Right ventricle myocardium superior (tissue), 1 donor: ENCODE measurements at regions not wholly inside any gene's neighbourhood (a gene's known extent, or its start where the extent isn't known, plus 50 kb on each side); places are given as distances from the start of the nearest gene placed in this dataset.
"Not testable (repeated sequence)": the region's sequence is repeated elsewhere in the genome, so short reads cannot be mapped to it uniquely, and the experiment has no call there.

ENCODE experiments used
- ATAC-seq: fragments of 200-7000 bp; cut with Tn5 transposase; one replicate; pipeline ENCODE4 v1.9.1; 2020; ENCODE audit warnings: mild to moderate bottlenecking; ENCODE audit not compliant: poor library complexity
- DNase-seq: peaks from one replicate; pipeline ENCODE4 v3.0.0-alpha.2; 2020
- intact Hi-C: fragments of 100-400 bp; cut with DNase I; formaldehyde crosslinking; loops from one replicate; pipeline ENCODE4 v1.11.2; 2022
- donor health status: DM: no; HTN: yes; CAD: no; lungs with severe emphysema.

GRCh38 chr2:4192119-4192518 lies 488.7 kb downstream of the DCDC2C start:
- DNase-seq: no peak
- intact Hi-C loops: no loop called here
- ATAC-seq: no peak

GRCh38 chr2:4214444-4215205 lies 511.2 kb downstream of the DCDC2C start:
- ATAC-seq (no peak), DNase-seq (no peak)
- intact Hi-C loops: no loop called here

- intact Hi-C loops: no loop called here
- no peak for DNase-seq
- no peak for ATAC-seq
Observed at GRCh38 chr2:4217737-4218136, 514.4 kb downstream of the DCDC2C start.

- intact Hi-C loops: no loop called here
- no peak for DNase-seq
- no peak for ATAC-seq
Observed at GRCh38 chr2:4219101-4219500, 515.7 kb downstream of the DCDC2C start.

- intact Hi-C loops: no loop called here
- DNase-seq (no peak), ATAC-seq (no peak)
Observed at GRCh38 chr2:4219571-4219970, 516.2 kb downstream of the DCDC2C start.

- intact Hi-C loops: no loop called here
- no peak for DNase-seq
- ATAC-seq: no peak
Observed at GRCh38 chr2:4221434-4221833, 518.1 kb downstream of the DCDC2C start.

- ATAC-seq (no peak), DNase-seq (no peak)
- intact Hi-C loops: no loop called here
Observed at GRCh38 chr2:4221845-4222244, 518.5 kb downstream of the DCDC2C start.

GRCh38 chr2:4244422-4244821 lies 541.0 kb downstream of the DCDC2C start:
- intact Hi-C loops, DNase-seq, ATAC-seq: not testable (repeated sequence)

GRCh38 chr2:4246364-4247131 lies 543.2 kb downstream of the DCDC2C start:
- ATAC-seq: no peak
- no peak for DNase-seq
- intact Hi-C loops: no loop called here

- intact Hi-C loops: no loop called here
- ATAC-seq (no peak), DNase-seq (no peak)
Observed at GRCh38 chr2:4247791-4248190, 544.4 kb downstream of the DCDC2C start.

GRCh38 chr2:4255491-4255890 lies 552.1 kb downstream of the DCDC2C start:
- intact Hi-C loops: no loop called here
- ATAC-seq (no peak), DNase-seq (no peak)

- ATAC-seq: no peak
- intact Hi-C loops: no loop called here
Observed at GRCh38 chr2:4256351-4256750, 553.0 kb downstream of the DCDC2C start.

GRCh38 chr2:4258563-4258962 lies 555.2 kb downstream of the DCDC2C start:
- DNase-seq (no peak), ATAC-seq (no peak)
- intact Hi-C loops: no loop called here

More at GRCh38 chr2:4256351-4256750, 553.0 kb downstream of the DCDC2C start:
- DNase-seq: no peak

GRCh38 chr2:4265936-4266335 lies 562.6 kb downstream of the DCDC2C start:
- intact Hi-C loops: no loop called here
- ATAC-seq (no peak), DNase-seq (no peak)

GRCh38 chr2:4269885-4270284 lies 566.5 kb downstream of the DCDC2C start:
- ATAC-seq (no peak), DNase-seq (no peak)
- intact Hi-C loops: no loop called here

GRCh38 chr2:4272261-4272858 lies 569.0 kb downstream of the DCDC2C start:
- intact Hi-C loops: no loop called here
- ATAC-seq (no peak), DNase-seq (no peak)

- DNase-seq (no peak), ATAC-seq (no peak)
- intact Hi-C loops: no loop called here
Observed at GRCh38 chr2:4278392-4278791, 575.0 kb downstream of the DCDC2C start.

GRCh38 chr2:4279431-4279830 lies 576.1 kb downstream of the DCDC2C start:
- ATAC-seq (no peak), DNase-seq (no peak)
- intact Hi-C loops: no loop called here

- intact Hi-C loops: no loop called here
- ATAC-seq (no peak), DNase-seq (no peak)
Observed at GRCh38 chr2:4291430-4291829, 588.1 kb downstream of the DCDC2C start.

- no peak for DNase-seq
- intact Hi-C loops: no loop called here
- no peak for ATAC-seq
Observed at GRCh38 chr2:4295680-4296079, 592.3 kb downstream of the DCDC2C start.
